ENCODE measurements at regions not wholly inside any gene's neighbourhood (a gene's known extent, or its start where the extent isn't known, plus 50 kb on each side); places are given as distances from the start of the nearest gene placed in this dataset.
"Not testable (repeated sequence)": the region's sequence is repeated elsewhere in the genome, so short reads cannot be mapped to it uniquely, and the experiment has no call there.

DNA sequence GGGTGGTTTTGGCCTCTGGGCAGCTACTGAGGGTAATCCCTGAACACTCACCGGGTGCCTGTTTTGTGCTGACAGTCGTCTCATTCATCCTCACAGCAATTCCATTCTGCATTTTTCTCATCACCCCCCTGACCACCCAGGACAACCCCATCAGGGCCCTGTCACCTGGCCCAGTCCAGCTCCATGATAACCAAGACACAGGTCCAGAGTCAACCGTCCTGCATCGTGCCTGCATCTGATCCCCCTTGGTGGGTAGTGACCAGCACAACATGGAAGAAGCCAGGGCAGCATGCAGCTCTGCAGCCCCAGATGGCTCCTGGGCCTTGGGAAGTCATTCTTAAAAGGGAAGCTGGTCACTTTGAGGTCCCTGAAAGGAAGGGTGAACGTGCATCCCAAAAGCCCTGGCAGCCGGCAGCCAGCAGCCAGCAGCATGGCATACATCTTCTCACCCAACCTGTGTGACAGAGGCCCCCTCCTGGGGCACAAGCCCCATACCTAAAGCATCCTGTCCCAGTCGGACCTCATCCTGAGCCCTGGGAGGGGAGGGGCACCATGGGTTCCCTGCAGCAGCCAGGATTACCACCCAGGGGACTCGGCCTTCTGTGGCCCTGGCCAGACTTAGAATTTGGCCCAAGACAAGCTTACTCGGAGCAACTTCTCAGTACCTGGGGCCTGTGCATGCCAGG is 574.2 kb downstream of the CWH43 start:
- TF ChIP-seq POLR2A, POLR2AphosphoS5, EP300 (IDR thresholded peaks at IDR 0.05): not testable (repeated sequence)
- TF ChIP-seq, protein P1, sequence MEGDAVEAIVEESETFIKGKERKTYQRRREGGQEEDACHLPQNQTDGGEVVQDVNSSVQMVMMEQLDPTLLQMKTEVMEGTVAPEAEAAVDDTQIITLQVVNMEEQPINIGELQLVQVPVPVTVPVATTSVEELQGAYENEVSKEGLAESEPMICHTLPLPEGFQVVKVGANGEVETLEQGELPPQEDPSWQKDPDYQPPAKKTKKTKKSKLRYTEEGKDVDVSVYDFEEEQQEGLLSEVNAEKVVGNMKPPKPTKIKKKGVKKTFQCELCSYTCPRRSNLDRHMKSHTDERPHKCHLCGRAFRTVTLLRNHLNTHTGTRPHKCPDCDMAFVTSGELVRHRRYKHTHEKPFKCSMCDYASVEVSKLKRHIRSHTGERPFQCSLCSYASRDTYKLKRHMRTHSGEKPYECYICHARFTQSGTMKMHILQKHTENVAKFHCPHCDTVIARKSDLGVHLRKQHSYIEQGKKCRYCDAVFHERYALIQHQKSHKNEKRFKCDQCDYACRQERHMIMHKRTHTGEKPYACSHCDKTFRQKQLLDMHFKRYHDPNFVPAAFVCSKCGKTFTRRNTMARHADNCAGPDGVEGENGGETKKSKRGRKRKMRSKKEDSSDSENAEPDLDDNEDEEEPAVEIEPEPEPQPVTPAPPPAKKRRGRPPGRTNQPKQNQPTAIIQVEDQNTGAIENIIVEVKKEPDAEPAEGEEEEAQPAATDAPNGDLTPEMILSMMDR (IDR thresholded peaks at IDR 0.05), result not testable (repeated sequence)

Data from suprapubic skin (tissue), 4 donors.